ENCODE measurements at regions not wholly inside any gene's neighbourhood (a gene's known extent, or its start where the extent isn't known, plus 50 kb on each side); places are given as distances from the start of the nearest gene placed in this dataset.

DNA sequence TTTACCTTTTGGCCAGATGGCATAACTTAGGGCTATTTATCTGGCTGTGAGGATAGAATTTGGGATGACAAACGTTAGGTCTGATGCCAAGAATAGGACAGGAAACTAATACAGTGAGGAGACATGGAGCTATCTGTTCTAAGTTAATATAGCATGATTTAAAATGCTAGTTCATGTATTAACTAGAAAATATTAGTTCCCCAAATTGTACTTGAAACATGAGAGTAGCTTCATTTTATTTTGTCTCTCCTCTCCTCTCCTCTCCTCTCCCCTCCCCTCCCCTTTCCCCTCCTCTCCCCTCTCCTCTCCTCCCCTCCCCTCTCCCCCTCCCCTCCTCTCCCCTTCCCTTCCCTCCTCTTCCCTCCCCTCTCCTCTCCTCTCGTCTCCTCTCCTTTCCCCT is 101.1 kb upstream of the MYO16 start:
- DNase-seq (ENCODE audit: low spot score): no peak

DNA sequence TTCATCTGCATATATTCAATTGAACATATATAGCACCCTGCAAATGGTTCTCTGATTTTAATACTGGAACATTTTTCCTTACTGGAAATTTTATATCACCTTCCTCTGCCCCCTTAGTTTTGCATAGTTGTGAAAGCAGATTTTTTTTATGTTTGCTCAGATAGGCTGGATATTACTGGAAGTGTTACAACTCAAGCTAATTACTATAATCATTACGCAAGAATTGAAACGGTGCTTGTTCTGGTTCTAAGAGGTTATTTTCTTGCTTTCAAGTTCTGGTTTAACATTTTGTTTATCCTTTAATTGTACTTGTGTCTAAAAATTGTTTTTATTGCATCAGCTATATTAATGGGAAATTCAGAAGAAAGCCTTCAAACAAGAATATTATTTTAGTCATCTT is 95.6 kb upstream of the MYO16 start:
- DNase-seq (ENCODE audit: low spot score): no peak

DNA sequence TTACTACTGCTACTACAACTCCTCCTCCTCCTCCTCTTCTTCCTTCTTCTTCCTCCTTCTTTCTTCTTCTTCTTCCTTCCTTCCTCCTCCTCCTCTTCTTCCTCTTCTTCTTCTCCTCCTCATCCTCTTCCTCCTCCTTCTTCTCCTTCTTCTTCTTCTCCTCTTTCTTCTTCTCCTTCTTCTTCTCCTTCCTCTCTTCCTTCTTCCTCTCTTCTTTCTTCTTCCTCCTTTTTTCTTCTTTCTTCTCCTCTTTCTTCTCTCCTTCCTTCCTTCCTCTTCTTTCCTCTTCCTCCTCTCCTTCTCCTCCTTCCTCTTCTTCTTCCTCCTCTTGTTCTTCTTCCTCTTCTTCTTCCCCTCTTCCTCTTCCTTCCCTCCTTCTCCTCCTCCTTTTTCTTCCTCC is 94.7 kb upstream of the MYO16 start:
- DNase-seq (ENCODE audit: low spot score): no peak

DNA sequence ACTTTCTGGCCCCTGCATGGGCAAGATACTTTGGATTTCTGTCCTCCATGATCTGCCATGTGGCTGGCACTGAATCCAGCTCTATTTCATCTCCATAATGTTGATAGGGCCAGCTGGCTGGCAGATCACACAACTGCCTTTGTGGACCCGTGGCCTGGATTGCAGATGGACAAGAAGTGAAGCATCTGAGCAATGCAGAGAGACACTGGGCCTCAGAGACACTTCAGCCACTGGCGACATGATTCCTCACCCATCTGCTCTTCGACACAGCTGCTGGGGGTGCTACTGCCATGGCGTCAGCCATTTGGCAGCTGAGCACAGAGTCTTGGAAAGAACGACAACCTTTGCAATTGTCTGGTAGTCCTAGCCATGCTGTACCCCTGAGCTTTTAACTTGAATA is 79.5 kb upstream of the MYO16 start:
- DNase-seq (ENCODE audit: low spot score): no peak

DNA sequence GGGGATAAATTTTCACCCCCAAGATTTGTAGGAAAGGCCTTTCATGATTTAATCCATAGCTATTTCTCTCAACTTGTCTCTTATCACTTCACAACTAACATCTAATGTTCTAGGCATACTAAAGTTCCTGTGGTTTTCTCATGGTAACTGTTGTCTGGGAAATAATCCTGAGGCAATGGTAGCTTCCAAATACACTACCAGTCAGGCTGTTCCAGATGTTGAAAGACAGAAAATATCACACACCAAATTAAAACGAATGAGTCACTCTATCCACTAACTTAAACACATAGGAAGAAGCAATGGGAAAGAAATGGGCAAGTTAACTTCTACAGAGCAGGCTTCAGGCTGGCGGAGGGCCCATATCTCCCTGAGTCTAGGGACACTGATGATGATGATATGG is 77.7 kb upstream of the MYO16 start:
- DNase-seq (ENCODE audit: low spot score): no peak

DNA sequence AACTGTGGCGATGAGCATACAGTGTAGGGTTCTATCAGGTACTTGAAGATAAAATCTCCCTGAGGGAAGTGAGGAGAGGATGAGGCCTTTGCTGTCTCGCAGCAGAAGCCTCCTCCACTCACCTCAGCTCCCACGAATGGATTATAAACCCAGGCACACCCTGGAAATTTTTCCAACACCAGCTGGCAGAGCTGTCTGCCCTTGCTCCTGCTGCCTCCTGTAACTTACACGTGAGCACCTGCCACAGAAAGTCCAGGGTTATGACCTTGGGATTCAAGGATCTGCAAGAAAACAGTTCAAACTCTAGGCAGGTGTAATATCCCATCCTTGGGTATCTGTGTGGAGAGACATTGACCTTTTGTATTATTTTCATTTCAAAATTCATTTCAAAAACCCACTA is 70.9 kb upstream of the MYO16 start:
- DNase-seq (ENCODE audit: low spot score): no peak

DNA sequence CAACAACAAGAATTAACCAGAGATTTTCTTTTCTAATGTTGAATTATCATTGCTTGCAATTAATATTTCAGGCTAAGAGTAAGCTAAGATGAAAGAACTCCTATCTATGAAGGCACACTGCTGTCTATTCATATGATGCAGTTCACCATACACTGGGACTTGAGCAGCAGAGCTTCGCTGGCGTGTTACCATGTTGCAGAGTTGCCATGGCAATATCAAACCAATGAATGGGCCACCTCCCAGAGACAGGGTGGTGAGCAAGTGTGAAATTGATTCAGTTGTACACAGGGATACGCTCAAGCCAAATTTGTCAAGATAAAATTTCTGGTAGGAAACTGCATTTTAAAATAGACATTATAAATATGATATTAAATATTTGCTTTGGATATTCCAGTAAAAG is 69.3 kb upstream of the MYO16 start:
- DNase-seq (ENCODE audit: low spot score): no peak

DNA sequence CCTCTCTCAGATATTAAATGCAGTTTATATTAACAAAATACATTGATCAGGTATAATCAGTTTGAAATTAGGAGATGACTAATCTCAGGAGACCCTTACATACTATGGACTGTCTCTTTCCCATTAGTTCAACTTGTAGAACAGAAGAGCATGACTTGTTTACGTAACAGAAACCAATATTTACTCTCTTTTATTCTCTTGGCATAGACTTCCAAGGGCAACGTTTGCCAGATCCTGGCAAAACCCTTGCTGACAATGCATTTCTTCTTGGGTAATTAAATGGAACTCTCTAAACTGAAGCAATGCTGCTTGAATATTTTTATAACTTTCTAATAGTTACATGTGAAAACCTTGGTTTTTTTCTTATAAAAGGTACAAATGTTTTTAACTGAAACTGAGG is 68.3 kb upstream of the MYO16 start:
- DNase-seq (ENCODE audit: low spot score): no peak

DNA sequence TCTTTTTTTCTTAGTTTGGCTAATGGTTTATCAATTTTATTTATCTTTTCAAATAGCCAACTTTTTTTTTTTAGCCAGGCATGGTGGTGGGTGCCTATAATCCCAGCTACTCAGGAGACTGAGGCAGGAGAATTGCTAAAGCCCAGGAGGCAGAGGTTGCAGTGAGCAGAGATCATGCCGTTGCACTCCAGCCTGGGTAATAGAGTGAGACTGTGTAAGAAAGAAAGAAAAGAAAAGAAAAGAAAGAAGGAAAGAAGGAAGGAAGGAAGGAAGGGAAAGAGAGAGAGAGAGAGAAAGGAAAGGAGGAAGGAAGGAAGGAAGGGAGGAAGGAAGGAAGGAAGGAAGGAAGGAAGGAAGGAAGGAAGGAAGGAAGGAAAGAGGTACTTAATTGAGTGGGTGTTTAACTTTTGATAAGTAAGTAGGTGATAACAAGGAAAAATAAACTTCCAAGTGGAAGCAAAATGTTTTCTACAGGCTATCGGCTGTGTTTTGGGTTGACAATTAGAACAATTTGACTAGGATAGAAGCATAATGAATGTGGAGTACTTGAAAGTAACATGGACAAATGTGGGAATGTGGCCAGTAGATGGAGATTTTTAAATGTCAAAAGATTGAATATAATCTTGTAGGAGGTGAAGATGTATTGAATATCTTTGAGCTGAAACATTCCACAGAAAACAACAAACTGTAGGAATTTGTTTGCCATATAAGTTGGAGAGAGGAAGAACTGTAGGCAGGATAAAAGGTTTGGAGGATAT is 62.8 kb upstream of the MYO16 start:
- DNase-seq (ENCODE audit: low spot score): no peak

DNA sequence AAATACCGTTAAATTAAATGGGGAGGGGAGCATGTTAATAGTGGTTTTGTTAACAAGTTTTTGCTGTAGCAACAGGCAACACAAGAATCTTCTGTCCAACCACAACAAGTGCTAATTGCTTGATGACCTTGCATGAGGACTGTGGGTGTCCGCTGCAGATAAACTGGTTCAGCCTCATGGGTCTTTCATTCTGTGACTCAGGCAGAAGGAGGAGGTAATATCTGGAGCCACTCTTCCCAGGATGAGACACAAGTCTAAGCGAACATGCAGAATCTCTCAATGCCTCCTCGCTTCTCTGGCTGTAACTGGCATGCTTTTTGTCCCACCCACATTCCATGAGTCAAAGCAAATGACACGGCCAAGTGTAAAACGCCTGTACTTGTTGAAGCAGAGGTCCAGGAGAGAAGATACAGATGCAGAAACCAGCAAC is 56.6 kb upstream of the MYO16 start:
- no peak for DNase-seq (ENCODE audit: low spot score)

DNA sequence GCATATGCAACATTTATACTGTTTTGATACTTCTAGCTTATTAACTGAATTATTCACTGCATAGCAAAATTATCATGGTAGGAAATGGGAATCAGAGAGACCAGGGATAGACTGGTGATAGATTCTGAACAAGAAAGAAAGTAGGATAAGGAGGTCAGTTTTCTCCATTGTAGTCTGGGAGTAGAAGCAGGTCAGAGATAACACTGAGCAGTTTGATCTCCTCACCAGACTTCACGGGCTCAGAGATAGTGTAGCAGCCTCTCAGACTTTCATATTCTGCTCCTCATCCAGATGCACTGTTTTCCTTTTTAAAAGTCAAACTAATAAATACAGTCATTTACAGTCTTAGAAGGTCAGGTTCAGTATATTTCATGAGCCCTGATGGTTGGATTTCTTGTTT is 56.0 kb upstream of the MYO16 start:
- no peak for DNase-seq (ENCODE audit: low spot score)

DNA sequence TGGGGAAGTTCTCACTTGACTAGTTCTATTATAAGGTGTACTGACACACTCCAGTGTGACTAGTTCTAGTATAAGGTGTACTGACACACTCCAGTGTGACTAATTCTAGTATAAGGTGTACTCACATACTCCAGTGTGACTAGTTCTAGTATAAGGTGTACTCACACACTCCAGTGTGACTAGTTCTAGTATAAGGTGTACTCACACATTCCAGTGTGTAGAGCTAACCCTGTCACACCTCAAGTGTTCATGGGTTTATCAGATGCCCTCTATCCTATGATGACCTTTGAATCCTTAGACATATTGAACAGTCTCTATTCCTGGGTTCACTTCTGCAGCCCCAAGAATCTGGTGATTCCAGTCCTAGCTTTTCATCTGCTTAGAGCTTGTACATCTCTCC is 54.6 kb upstream of the MYO16 start:
- DNase-seq (ENCODE audit: low spot score): no peak

DNA sequence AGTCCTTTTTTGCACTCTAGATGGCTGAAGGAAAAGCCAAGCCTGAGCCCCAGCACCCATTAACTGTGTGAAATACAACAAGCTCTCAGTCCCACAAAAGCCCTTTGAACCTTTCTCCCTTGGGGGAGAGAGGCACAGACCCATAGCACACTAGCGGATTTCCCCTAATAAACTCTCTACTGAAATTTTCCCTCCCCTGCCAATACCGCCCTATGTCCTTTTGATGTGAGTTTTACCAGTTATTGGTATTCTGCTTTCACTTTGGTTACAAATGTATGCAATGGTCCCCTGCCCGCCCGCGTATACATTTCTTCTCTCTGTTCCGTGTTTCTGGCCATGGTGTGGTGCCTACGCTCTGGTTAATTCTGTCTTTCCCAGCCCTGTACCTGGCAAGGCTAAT is 54.0 kb upstream of the MYO16 start:
- no peak for DNase-seq (ENCODE audit: low spot score)

Measured in ecto neural progenitor cell (in vitro differentiated cells).